ENCODE measurements at regions not wholly inside any gene's neighbourhood (a gene's known extent, or its start where the extent isn't known, plus 50 kb on each side); places are given as distances from the start of the nearest gene placed in this dataset.

GRCh38 chr15:95498961-95499360 lies 831.5 kb upstream of the NR2F2 start:
- DNase-seq (ENCODE audit: low spot score): no peak

GRCh38 chr15:95499397-95499796 lies 831.1 kb upstream of the NR2F2 start:
- DNase-seq (ENCODE audit: low spot score): no peak

GRCh38 chr15:95501865-95502264 lies 828.6 kb upstream of the NR2F2 start:
- no peak for DNase-seq (ENCODE audit: low spot score)

GRCh38 chr15:95503107-95503506 lies 827.4 kb upstream of the NR2F2 start:
- DNase-seq (ENCODE audit: low spot score): no peak

DNA sequence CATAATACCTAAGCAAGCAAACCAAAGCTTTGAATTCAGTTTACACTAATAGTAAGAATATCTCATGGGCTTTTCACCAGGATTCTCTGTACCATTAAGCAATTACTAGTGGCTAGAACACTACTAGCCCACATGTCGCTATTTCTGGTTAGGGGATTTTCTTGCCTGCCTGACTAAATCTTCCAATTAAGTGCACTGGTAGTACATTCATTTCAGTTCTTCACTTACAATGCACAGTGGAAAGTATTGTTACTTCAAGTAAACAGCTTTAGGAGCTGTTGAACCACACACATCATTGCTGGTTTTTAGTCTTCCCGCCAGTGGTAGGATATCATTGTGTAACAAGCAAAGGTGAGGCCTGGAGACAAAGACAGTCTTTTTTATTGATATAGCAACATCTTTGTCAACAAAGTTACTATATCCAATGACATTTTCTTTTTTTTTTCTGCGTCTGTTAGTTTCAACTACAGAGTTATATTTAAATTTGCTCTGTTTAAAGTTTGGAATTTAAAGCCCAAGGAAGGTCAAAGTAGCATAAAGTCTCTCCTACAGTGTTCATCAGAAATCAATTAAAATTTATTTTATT lies 826.8 kb upstream of the NR2F2 start:
- DNase-seq (ENCODE audit: low spot score): no peak

DNA sequence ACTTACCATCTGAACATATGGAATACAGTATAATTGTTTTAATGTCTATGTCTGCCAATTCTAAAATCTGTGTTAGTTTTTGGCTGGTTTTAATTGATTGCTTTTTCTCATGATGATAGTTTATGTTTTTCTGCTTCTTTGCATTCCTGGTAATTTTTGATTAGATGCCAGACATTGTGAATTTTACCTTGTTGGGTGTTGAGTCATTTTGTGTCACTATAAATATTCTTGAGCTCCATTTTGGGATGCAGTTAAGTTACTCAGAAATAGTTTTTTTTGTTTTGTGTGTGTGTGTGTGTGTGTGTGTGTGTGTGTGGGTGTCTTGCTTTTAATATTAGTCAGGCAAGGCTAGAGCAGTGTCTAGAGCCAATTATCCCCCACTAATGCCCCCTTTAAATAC lies 818.8 kb upstream of the NR2F2 start:
- no peak for DNase-seq (ENCODE audit: low spot score)

DNA sequence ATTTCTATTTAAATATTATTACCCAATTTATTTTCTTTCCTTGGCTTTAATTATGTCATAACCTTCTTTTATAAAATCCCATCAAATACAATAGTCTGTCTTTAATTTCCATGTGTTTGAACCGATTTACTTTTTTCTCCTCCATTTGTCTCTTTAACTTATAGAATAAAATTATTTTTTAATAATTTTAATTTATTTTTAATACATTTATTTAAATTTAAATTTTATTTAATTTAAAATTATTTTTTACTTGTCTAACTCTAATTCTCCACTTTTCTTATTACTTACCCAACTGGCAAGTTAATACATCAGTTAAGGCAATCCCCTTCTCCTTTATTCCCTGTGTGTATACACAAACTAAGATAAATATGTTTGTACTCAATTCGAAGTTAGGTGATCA lies 817.6 kb upstream of the NR2F2 start:
- DNase-seq (ENCODE audit: low spot score): no peak

- DNase-seq (ENCODE audit: low spot score): no peak
Observed at GRCh38 chr15:95519887-95520286, 810.6 kb upstream of the NR2F2 start.

DNA sequence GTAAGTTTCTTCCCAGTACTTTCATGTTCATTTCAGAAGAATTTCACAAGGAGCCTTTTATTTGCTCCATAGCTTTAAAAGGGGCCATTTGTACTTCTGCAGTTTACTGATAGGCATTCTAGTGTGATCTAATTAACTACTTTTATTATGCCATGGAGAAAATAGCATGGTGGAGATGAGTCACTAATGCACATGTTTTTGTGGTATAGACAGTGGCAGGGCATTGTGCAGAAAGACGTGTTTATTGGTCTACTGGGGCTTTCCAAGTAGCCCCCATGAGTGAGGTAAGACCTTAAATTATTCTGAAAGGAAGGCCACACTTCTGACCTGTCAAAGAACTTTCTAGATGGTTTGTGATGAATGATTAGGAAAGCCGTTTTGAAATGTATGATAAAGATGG lies 810.0 kb upstream of the NR2F2 start:
- DNase-seq (ENCODE audit: low spot score): peak; percentile 19

- DNase-seq (ENCODE audit: low spot score): no peak
Observed at GRCh38 chr15:95520922-95521321, 809.6 kb upstream of the NR2F2 start.

- no peak for DNase-seq (ENCODE audit: low spot score)
Observed at GRCh38 chr15:95522533-95522932, 808.0 kb upstream of the NR2F2 start.

DNA sequence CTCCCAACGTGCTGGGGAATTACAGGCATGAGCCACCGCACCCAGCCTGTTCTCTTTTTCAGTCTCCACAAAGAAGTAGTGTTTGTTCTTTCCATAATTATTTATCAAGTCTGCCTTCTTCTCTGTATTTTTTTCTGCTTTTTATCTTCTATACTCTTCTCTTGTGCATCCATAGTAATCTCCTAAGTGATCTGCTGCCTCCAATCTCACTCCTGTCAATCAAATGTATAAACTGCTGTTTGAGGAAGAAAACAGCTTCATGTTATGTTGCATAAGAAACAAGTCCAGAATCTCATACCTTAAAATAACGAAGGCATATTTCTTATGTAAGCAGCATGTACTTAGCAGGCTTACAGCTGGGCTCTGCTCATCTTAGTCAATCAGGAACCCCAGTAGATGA lies 801.6 kb upstream of the NR2F2 start:
- no peak for DNase-seq (ENCODE audit: low spot score)

DNA sequence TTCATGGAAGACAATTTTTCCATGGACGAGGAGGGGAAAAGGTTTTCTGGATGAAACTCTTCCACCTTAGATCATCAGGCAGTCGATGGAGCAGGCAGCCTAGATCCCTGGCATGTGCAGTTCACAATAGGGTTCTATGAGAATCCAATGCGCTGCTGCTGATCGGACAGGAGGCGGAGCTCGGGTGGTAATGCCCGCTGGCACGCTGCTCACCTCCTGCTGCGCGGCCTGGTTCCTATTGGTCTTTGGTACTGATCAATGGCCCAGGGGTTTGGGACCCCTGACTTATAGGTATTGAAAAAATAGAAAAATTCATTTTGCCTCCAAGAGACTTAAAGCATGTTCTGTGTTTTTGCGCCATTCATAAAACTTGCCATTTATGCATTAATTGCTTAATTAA lies 793.9 kb upstream of the NR2F2 start:
- no peak for DNase-seq (ENCODE audit: low spot score)

DNA sequence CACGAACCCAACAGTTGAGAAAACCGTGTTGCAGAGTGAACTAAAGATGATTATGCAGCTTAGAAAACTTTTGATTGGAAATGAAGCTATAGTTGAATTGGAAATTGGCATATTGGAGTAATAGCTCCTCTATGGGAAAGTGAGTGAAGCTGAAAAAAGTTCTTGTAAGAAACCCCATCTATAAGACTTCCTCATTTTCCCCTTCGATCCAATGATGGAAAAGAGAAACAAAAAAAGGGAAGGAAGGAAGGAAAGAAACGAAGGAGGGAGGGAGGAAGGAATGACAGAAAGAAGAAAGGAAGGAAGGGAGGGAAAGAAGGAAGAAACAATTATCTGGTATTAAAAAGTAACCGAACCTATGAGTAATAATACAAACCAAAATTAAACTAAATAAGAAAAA lies 791.8 kb upstream of the NR2F2 start:
- no peak for DNase-seq (ENCODE audit: low spot score)

- DNase-seq (ENCODE audit: low spot score): no peak
Observed at GRCh38 chr15:95541301-95541700, 789.2 kb upstream of the NR2F2 start.

GRCh38 chr15:95549168-95549738 lies 781.2 kb upstream of the NR2F2 start:
- no peak for DNase-seq (ENCODE audit: low spot score)

DNA sequence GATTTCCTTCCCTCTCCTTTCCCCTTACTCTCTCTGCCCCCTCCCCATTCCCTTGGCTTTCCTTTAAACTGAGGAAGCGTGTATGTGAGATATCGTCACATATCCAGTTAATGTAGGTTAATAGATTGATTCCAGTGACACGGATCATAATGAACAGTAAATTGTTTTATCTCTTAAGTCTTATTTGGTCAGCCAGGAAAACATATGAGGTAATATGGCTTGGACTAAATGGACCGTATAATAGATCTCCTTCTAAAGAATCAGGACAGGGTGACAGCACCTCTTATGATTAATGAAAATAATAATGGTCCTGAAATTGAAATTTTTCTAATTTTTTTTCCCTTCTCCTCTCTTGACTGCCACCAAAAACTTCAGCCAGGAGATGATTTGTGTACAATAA lies 779.8 kb upstream of the NR2F2 start:
- DNase-seq (ENCODE audit: low spot score): no peak

GRCh38 chr15:95556225-95556624 lies 774.3 kb upstream of the NR2F2 start:
- no peak for DNase-seq (ENCODE audit: low spot score)

- DNase-seq (ENCODE audit: low spot score): no peak
Observed at GRCh38 chr15:95556866-95557225, 773.7 kb upstream of the NR2F2 start.

DNA sequence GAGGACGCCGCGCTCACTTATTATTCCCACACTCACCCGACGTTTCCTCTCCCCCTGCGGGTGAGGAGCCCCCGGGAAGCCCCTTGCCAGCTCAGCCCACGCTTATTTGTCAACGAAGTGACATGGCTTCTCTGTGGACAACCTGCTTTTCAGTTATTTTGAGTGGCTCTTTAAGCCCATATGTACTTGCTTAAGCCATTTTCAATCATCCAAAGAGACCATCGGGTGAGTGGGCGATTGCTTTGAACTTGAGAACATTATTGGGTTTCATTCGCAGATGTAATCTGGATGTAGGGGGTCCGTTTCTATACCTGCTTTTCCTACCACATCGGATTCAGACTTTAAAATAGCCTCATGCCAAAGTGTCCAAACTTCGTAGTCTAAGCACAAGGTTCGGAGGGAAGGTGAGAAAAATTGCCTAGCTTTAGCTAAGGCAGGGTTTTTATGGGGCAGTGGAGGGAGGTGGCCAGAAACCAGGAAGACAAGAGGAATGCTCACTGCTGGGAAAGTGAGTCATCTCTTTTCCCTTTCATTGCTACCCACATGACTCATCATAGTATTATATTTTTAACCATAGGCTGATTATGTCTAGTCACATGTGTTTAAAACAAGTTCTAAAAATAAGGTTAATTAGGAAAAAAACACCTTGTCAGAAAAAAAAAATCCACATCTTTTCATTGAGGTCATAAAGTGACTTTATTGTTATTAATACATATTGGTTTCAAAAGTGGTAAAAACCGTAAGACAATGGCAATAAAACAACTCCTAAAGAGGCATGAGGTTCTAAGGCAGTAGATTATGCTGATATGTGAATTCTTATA lies 773.1 kb upstream of the NR2F2 start:
- DNase-seq (ENCODE audit: low spot score): peak; percentile 94

GRCh38 chr15:95558131-95558530 lies 772.4 kb upstream of the NR2F2 start:
- DNase-seq (ENCODE audit: low spot score): peak; percentile 40

- DNase-seq (ENCODE audit: low spot score): no peak
Observed at GRCh38 chr15:95558916-95559315, 771.6 kb upstream of the NR2F2 start.

GRCh38 chr15:95559875-95560394 lies 770.6 kb upstream of the NR2F2 start:
- DNase-seq (ENCODE audit: low spot score): no peak
